Inflammatory macrophage treated with lipopolysaccharide for 1 hour (primary cell): ENCODE measurements at regions not wholly inside any gene's neighbourhood (a gene's known extent, or its start where the extent isn't known, plus 50 kb on each side); places are given as distances from the start of the nearest gene placed in this dataset.
"Not testable (repeated sequence)": the region's sequence is repeated elsewhere in the genome, so short reads cannot be mapped to it uniquely, and the experiment has no call there.

ENCODE experiments used
- DNase-seq, 2 donors: peaks; one replicate each; pipeline ENCODE4 v3.0.0-alpha.2; 2020 to 2022

DNA sequence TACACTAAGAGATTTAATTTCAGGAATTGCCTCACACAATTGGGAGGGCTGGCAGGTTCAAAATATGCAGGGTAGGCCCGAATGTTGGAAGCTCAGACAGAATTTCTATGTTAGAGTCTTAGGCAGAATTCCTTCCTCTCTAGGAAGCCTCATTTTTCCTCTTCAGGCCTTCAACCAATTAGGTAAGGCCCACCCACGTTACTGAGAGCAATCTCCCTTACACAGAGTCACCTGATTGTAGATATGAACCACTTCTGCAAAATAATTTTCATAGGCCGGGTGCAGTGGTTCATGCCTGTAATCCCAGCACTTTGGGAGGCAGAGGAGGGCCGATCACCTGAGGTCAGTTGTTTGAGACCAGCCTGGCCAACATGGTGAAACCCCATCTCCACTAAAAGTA is 50.2 kb upstream of the HIVEP1 start:
- DNase-seq = peak in 1 of 2 donors; percentile 22

DNA sequence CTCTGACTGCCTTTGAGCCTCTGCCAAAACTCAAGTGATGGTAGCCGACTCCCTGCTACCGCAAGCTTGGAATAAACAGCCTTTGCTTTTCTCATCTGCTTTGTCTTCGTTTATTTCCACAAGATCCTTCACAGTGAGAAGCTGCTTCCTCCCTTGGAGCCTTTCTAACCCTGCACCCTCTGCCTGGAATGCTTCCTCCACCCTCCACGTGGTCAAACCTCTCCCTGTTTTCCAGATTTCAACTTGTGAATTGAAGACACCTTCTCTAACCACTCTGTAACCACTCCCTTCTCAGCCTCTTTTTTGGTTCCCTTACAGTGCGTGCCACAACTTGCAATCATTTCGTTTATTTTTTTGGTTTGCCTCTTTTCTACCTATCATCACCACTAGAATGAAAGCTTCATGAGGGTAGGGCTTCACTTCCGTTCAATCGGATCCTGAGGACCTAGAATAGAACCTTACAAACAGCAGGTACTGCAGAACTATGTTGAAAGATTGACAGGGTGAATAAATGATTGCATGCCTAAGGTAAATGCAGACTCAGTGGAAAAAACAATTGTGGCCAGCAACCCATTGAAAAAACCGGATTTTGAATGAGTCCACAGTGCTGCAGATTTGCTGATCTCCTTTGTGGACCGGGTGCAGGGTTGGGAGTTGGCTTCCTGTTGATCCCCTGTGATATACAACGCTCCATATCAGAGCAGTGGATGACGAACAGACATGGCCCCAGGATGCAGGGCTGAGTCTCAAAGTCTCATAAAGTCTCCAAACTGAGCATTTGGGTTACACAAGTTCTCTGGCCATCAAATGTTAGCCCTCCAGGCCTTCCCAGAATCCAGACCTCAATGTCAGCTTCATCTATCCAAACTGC is 51.0 kb upstream of the HIVEP1 start:
- no peak for DNase-seq

DNA sequence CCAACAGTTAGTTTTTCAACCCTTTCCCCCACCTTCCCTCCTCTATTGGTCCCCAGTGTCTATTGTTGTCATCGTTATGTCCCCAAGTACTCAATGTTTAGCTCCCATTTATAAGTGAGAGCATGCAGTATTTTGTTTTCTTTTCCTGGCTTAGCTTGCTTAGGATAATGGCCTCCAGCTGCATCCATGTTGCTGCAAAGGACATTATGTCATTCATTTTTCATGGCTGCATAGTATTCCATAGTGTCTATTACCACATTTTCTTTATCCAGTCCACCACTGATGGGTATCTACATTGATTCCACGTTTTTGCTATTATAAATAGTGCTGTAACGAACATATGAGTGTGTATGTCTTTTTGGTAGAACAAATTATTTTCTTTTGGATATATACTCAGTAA is 55.3 kb upstream of the HIVEP1 start:
- no peak for DNase-seq

DNA sequence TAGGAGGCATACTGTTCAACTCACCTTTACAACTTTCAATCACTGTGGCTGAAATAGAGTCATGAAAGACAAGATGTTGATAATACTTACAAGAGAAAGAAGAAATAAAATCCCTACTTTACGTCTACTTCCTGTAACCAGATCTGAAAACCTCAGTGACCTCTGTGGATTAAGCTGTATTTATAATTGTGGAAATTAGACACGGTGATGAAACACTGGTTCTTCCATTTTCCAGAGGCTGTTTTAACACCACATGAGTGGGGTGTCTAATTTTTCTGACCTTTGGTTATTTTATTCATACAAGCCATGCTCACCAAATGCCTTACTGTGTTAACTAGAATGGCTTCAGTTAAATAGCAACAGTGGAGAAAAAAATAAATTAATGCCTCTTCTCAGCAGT is 58.5 kb upstream of the HIVEP1 start:
- peak; percentile 19 for DNase-seq

DNA sequence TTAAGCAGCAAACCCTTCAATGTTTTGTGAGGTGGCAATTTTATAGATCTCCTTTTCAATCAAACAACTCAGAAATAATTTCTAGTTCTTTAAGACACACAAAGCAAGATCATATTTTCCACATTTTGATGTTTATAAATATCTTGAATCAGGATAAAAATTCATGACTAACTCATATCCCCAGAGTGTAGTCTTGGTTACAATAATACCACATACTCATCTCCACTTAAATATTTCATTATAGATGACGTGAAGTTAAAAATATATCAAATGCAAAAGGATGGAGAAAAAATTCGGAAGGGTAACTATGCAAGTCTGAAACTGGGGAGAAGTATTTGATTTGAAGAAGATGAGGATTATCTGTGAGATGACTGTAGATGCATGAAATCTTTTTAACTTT is 59.8 kb upstream of the HIVEP1 start:
- DNase-seq = no peak

DNA sequence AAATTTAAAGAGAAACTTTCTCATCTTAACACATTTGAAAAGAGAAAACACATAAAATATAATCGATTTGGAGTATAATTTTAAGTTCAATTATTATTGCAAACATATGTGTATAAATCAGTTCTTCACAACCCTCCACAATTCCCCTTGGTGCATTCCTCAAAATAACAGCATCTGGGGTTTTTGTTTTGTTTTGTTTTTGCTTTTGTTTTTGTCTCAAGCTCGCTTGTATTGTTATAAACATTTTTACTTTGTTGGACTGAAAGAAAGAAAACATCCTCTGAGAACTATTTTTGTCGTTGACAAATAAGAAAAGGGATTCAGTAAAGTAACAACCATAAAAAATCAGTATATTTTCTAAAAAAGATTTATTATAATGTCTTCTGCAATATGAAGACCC is 60.2 kb upstream of the HIVEP1 start:
- DNase-seq = no peak

DNA sequence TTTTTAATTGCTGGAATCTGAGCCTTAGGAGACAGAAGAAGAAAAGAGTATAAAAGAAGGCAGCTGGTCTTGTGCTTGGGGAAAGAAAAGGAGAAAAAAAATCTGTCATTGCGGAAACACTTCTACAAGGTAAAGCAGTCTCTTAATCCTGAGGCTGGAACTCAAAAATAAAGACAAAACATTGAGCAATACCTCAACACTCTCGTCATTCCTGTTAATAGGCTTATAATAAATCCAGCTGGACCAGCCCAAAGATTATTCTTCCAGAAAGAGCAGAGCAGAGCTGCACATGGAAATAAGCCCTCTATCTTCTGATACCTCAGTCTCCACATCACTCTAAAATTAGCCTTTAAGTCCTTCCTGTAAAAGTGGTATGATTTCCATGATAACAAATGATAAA is 62.0 kb upstream of the HIVEP1 start:
- DNase-seq = no peak

DNA sequence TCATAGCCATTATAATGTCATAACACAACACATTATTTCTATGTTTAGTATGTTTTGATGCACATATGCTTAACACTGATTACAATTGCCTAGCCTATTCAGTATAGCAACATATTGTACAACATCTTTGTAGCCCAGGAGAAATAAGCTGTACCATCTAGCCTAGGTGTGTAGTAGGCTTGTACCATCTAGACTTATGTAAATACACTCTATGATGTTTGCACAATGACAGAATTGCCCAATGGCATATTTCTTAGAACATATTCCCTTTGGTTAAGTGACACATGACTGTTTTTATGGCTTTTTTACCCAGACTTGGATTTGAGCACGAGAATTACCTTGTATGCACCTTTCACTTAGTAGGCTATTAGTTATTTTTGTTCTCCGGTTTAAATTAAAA is 64.5 kb upstream of the HIVEP1 start:
- peak; percentile 8 to 46 for DNase-seq

DNA sequence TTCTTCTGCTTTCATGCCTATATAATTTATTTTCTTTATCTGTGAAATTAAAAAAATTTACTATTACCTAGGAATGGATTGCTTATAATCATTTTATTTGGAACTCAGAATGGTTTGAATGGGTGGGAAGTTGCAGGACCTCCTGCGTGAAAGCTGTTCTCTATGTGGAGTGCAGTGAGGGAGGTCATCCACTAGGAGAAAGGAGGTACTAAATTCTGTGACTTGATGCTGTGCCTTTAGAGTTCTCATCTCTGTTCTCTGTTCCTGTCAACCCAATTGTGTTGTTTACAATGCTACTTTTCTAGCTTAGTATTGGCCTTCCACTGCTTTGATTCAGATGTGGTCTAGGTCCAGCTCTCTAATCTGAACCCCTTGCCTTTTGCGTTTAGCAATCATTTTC is 65.0 kb upstream of the HIVEP1 start:
- no peak for DNase-seq

DNA sequence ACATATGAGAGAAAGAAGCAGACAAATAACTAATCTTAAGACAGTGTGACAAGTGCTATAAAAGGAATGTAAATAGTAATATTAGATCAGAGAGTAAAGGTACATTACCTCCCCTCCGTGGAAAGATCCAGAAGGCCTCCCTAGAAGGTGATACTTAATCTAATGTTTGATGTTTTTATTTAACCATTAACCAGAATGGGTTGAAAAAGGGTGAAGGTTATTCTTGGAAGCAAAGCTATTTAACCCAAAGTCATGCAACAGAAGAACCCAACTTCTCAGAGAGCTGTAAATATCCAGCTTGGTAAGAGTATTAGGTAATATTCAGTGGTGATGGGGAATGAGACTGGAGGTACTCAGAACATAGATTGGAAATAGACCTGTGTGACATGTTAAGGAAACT is 68.0 kb upstream of the HIVEP1 start:
- DNase-seq = no peak

DNA sequence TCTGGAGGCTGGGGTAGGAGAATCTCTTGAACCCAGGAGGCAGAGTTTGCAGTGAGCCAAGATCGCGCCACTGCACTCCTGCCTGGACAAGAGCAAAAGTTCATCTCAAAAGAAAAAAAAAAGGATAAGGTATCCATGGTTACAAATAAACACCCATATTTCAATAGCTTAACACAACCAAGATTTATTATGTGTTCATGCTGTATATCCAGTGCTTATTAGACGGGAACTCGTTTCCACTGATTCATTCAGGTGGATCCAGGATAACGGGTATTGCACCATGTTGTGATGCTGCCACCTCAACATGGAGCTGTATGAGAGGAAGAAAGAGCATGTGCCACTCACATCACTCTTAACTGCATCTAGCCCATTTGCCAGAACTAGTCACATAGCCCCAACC is 69.1 kb upstream of the HIVEP1 start:
- no peak for DNase-seq

DNA sequence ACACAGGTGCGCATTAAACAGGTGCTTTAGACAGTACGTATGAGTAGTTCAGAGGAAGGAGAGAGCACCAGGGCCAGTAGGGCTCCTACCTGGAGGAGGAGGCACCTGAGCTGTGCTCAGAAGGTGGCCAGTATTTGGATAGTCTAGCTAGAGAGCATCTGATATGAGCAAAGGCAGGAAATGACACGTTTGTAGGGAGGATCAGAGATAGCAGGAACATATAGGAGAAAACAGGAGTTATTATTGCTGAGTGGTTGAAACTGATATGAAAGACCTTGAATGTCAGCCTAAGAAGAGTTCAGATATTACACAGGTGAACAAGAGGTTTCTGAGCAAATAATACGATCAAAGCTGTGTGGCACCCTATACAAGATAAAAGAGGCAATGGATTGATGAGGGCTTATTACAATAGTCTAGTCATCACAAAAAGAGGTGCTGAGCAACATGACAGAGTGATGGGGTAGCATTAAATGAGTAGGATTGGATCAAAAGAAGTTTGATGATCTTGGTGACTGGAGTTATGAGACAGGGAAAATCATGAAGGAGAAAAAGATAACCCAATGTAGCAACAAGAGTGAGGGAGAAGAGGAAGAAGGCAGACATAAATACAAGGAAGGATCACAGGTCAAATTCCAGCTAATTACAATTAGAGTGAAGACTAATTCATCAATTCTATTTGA is 69.8 kb upstream of the HIVEP1 start:
- no peak for DNase-seq

DNA sequence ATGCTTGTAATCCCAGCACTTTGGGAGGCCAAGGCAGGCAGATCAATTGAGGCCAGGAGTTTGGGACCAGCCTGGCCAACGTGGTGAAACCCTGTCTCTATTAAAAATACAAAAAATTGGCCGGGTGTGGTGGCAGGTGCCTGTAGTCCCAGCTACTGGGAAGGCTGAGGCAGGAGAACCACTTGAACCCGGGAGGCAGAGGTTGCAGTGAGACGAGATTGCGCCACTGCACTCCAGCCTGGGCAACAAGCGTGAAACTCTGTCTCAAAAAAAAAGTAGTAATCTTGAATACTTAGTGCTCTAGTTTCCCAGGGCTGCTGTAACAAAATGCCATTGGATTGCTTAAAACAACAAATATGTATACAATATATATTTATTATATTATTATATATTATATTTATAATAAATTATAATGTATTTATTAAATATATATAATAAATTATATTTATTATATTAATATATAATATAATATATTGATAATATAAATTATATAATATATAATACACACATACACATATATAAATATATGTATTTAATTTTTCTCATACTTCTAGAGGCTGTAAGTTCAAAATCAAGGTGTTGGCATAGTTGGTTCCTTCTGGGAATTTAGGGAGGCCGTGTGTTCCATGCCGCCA is 71.5 kb upstream of the HIVEP1 start:
- not testable (repeated sequence) for DNase-seq

DNA sequence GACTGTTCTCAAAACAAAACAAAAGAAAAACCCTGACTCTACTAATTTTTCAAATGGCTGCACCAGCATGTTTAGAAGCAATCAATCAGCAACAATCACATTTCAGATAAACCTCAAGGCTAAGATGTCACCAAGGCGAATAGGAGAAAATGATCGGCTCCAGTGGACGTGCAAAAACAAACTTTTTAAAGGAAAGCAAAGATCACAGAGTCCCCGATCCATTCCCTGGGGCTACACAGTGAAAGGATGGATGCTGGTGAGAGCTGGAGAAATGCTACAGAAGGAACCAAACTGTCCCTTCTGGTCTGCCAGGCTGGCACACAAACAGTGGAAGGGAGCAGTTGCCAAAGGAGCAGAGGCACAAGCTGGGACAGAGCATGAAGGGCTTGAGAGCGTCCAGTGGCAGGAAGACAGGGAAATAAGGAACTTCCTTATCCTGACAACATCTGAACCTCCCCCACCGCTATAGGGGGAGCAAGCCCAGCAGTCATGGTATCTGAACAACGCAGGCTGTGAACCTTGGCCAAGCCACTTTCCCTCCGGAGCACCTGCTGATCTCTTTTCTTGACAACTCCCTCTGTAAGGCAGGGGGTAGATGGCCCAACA is 73.7 kb upstream of the HIVEP1 start:
- peak in 1 of 2 donors; percentile 7 for DNase-seq

DNA sequence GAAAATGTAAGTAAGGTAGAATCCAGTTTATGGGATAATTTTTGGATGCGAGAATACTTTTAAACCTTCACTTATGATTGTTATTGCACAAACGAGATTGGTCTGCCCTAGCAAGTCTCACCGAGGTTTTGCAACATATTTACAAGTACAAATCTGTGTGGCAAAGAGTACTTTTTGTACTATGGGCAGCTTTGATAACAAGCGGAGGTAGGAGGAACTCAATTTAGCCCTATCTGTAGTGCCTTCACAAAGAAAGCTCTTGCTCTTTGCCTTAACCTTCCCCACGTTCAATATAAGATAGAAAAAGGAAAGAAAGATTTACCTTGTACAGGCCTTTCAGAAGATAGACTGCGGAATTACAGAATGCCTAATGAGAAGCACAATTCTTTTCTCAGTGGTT is 77.5 kb upstream of the HIVEP1 start:
- DNase-seq = no peak

DNA sequence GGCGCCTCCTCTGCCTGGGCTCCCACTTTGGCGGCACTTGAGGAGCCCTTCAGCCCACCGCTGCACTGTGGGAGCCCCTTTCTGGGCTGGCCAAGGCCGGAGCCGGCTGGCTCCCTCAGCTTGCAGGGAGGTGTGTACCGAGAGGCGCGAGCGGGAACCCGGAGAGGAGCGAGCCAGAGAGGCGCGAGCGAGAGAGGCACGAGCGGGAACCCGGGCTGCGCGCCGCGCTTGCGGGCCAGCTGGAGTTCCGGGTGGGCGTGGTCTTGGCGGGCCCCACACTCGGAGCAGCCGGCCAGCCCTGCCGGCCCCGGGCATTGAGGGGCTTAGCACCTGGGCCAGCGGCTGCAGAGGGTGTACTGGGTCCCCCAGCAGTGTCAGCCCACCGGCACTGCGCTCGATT is 79.2 kb upstream of the HIVEP1 start:
- not testable (repeated sequence) for DNase-seq

DNA sequence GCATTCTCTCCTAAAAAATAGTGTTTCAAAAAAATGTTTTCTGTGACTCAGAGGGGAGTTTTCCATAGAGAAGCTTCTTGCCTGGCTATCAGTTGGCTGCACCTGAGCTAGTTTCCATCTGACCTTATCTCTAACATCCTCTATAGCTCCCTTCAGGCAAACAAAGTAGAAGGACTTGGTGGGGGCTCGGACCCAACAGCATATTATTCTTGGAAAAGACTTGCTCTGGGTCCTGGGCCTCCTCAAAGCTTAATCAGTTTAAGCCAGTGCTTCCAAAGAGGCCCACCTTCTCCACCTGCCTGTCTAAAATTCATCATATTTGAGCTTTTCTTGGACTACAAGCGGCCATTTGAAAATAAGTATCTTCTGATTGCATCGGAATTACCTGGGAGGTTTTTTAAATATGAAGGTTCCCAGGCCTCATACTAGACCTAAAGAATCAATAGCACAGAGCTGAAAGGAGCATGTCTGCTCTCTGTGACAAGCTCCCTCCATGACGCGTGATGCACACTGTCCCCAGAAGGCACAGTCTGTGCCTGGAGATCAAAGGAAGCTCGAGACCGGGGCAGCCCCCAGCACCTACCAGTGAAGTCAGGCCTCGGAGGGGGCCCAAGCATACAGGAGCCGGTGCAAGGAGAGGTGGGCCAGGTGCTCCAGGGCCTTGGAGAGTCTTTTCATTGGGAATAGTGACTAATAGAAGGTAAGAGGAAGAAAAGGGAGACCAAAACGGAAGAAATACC is 80.6 kb upstream of the HIVEP1 start:
- DNase-seq = no peak

DNA sequence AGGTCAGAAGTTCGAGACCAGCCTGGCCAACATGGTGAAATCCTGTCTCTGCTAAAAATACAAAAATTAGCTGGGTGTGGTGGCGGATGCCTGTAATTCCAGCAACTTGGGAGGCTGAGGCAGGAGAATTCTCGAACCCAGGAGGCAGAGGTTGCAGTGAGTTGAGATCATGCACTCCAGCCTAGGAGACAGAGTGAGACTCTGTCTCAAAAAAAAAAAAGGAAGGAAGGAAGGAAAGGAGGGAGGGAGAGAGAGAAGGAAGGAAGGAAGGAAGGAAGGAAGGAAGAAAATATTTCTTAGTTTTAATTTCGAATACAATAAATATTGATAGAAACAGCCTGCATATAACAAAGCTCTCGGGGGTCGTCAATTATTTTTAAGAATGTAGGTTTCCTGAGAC is 81.3 kb upstream of the HIVEP1 start:
- DNase-seq = not testable (repeated sequence)

DNA sequence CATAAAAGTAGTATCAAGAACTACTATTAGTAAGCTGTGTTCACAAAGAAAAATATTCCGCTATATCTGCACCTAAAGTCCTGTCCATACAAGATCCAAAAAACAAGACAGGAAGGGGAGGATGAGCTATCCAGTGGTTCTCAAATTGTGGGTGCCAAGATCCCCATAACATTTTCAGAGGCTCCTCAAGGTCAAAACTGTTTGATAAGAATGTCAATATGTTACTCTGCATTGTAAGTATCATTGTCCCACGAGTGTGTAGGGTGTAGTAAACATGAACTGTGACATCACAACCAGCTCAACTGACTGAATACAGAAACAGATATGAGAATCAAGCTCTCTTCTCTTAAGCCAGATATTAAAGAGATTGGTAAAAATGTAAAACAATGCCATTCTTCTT is 81.9 kb upstream of the HIVEP1 start:
- no peak for DNase-seq

DNA sequence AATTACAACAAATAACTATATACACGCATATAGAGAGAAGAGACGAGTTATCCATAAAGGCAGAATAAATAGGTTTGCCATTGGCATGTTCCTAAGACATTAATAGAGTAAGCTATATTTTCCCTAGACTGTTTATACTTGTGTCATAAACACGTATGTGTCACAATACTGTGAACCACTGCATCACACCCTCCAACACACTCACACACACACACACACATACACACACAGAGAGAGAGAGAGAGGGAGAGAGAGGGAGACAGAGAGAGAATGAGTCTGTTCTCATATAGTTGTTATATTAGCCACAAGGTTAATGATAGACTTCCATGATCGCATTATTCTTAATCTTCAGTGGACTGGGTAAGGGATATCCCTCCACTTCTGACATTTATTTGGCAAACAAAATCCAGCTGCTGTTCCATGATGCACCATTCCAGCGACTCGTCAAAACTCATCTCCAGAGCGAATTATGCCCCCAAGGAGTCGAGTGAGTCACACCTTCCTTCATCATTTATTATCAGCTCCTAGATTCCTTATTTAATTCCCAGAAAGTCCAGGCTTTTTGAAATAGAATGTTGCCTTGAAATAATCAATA is 82.8 kb upstream of the HIVEP1 start:
- DNase-seq = no peak

DNA sequence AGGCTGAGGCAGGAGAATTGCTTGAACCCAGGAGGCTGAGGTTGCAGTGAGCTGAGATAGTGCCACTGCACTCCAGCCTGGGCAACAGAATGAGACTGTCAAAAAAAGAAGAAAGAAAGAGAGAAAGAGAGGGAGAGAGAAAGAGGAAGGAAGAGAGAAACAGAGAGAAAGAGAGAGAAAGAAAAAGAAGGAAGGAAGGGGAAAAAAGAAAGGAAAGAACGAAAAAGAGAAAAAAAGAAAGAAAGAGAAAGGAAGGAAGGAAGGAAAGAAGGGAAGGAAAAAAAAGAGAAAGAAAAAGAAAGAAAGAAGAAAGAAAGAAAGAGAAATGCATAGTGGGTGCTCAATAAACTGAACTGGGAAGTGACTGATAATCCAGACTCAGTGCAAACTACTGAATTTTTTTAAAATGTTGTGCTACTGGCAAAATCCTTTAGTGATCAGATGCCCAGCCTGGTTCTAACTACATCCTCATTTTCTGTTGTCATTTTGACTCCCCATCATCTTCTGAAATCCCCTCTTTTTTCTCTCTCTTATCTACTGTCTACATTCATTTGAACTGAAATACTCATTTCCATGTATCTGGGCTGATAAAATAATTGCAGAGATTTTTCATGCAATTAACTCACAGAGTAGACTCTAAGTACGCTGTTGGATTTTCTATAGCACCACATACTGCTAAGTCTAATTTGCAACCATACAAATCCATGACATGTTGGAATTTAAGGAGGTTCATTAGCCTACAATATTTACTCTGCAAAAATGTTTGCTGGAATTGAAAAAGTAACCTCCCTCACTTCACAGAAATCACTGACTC is 85.3 kb upstream of the HIVEP1 start:
- no peak for DNase-seq

DNA sequence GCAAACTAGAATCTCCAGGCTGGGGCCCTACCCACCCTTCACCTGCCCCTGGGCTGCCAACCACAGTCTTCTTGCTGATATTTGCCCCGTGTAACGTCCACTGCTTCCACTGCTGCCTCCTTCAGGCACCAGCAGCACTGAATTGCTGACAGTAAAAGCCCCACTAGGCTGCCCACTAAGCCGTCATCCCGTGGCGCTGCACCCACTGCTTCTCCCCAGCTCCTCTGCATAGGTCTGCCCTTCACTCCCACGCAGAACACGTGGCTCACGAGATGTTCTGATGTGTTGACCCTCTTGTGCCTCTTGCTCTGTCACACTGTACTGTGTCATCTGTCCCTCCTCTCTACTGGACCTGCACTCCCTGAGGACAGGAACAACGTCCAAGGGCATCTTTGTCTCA is 86.3 kb upstream of the HIVEP1 start:
- DNase-seq = no peak
